Mucosa of rectum (tissue), 2 donors: ENCODE measurements at regions not wholly inside any gene's neighbourhood (a gene's known extent, or its start where the extent isn't known, plus 50 kb on each side); places are given as distances from the start of the nearest gene placed in this dataset.
A peak's percentile ranks its signal among the peaks of the same experiment; 100 is the strongest.

Source experiments
- H3K27ac ChIP-seq, 2 donors: one replicate each; pipeline ENCODE4 v1.7.0; 2013; ENCODE audit warnings: inconsistent platforms in 2 of 2, low read depth in 2 of 2, low read length in 2 of 2
- H3K27me3 ChIP-seq, 2 donors: one replicate each; pipeline ENCODE4 v1.7.0; 2013; ENCODE audit warnings: low read length in 2 of 2; ENCODE audit not compliant: control insufficient read depth in 2 of 2, insufficient read depth in 2 of 2
- H3K36me3 ChIP-seq, 2 donors: one replicate each; pipeline ENCODE4 v1.7.0; 2013; ENCODE audit warnings: low read length in 2 of 2; ENCODE audit not compliant: control insufficient read depth in 2 of 2, insufficient read depth in 2 of 2
- H3K4me1 ChIP-seq, 2 donors: one replicate each; pipeline ENCODE4 v1.7.0; 2013; ENCODE audit warnings: low read length in 2 of 2, mild to moderate bottlenecking in 1 of 2; ENCODE audit not compliant: control insufficient read depth in 2 of 2, insufficient read depth in 2 of 2
- H3K4me3 ChIP-seq, 2 donors: one replicate each; pipeline ENCODE4 v1.7.0; 2013; ENCODE audit warnings: low read length in 2 of 2
- H3K9ac ChIP-seq, 2 donors: one replicate each; pipeline ENCODE4 v1.7.0; 2013; ENCODE audit warnings: low read length in 2 of 2, low read depth in 1 of 2, mild to moderate bottlenecking in 1 of 2
- H3K9me3 ChIP-seq, 2 donors: one replicate each; pipeline ENCODE4 v1.7.0; 2013; ENCODE audit warnings: low read length in 2 of 2; ENCODE audit not compliant: control insufficient read depth in 2 of 2
- donor health status: healthy.
- donor health status: Normal muscosa, but diverticular disease.

DNA sequence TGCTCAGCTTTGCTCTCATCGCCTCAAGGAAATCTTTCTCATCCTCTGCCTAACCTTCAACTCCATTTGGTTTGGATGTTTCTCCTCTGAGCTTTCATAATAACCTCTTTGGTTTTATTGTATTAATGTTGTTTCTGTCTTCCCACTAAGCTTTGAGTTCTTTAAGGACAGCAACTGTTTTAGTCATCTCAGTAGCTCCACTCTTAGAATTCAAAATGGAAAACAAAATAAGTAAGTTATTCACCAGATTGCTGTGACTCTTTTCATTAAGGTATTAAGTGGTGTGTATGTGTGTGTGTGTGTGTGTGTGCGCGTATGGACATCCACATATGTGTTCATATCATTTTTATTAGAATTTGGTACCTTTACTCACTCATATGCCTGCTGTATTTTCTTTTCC, 279.2 kb upstream of the BOD1L1 start:
- H3K9ac ChIP-seq, result no peak overlapping the region
- no peaks in the 10 kb centered on the region for H3K9me3 ChIP-seq
- H3K27ac ChIP-seq, result no peak overlapping the region

DNA sequence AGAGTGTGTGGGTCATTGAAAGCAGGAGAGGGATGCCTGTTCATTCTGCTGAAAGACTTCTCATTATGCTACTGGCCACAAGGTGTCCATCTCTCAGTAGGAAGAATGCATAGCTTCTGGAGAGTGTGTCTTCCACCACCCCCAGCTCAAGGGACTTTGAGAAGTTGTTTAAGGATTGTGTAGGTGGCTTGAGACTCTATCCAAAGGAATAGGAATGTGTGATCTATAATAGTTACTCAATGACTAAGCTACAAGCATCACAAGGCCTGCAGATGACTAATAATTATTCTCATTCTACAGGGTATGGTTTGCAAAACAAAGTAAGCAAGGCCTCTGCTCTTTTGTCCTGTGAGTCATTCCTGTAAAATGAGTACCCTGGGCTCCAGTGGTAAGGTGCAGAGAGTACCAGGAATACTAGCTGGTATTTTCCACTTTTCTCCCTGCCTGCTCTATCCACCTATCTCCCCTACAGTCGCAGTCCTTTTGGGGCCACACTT, 279.8 kb upstream of the BOD1L1 start:
- Histone ChIP-seq H3K4me3 (no peak overlapping the region), H3K4me1 (no peaks in the 10 kb centered on the region), H3K9me3 (no peaks in the 10 kb centered on the region), H3K36me3 (no peaks in the 10 kb centered on the region), H3K9ac (no peak overlapping the region), H3K27me3 (no peaks in the 10 kb centered on the region), H3K27ac (no peak overlapping the region)

More for the DNA sequence above, 279.2 kb upstream of the BOD1L1 start:
- Histone ChIP-seq H3K4me1 (no peaks in the 10 kb centered on the region), H3K4me3 (no peak overlapping the region), H3K27me3 (no peaks in the 10 kb centered on the region), H3K36me3 (no peaks in the 10 kb centered on the region)

DNA sequence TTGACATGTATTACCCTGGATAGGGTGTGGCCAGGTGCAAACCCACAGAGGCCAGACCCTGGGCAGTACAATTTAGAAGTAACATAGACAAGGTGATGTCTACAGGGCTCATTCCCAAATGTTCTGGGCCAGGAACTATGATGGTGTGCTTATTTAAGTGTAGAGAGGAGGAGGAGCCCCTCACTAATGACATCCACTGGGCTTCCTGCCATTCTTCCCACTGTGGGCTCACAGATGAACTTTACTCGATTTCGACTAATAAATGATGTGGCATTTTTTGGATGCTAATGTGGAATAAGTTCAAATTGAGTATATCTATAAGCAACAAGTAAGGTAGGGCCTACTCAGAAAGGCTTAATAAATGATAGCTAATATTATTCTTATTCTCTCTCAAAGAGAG, 280.9 kb upstream of the BOD1L1 start:
- H3K4me3 ChIP-seq, result no peak overlapping the region
- H3K36me3 ChIP-seq, result no peaks in the 10 kb centered on the region
- H3K4me1 ChIP-seq, result no peaks in the 10 kb centered on the region
- no peak overlapping the region for H3K27ac ChIP-seq
- H3K9me3 ChIP-seq, result no peaks in the 10 kb centered on the region
- no peaks in the 10 kb centered on the region for H3K27me3 ChIP-seq
- no peak overlapping the region for H3K9ac ChIP-seq

GRCh38 chr4:13910556-13910955, 283.0 kb upstream of the BOD1L1 start:
- H3K36me3 ChIP-seq, result no peaks in the 10 kb centered on the region
- no peaks in the 10 kb centered on the region for H3K9me3 ChIP-seq
- no peak overlapping the region for H3K9ac ChIP-seq
- H3K4me1 ChIP-seq, result no peaks in the 10 kb centered on the region
- no peaks in the 10 kb centered on the region for H3K27me3 ChIP-seq
- no peak overlapping the region for H3K4me3 ChIP-seq
- H3K27ac ChIP-seq, result no peak overlapping the region

- no peak overlapping the region for H3K9ac ChIP-seq
- no peak overlapping the region for H3K4me3 ChIP-seq
- no peaks in the 10 kb centered on the region for H3K4me1 ChIP-seq
- no peaks in the 10 kb centered on the region for H3K36me3 ChIP-seq
- H3K9me3 ChIP-seq, result no peaks in the 10 kb centered on the region
- no peaks in the 10 kb centered on the region for H3K27me3 ChIP-seq
- H3K27ac ChIP-seq, result no peak overlapping the region
Observed at GRCh38 chr4:13911256-13911655, 283.7 kb upstream of the BOD1L1 start.

- no peaks in the 10 kb centered on the region for H3K27me3 ChIP-seq
Observed at GRCh38 chr4:13912436-13912925, 285.0 kb upstream of the BOD1L1 start.

DNA sequence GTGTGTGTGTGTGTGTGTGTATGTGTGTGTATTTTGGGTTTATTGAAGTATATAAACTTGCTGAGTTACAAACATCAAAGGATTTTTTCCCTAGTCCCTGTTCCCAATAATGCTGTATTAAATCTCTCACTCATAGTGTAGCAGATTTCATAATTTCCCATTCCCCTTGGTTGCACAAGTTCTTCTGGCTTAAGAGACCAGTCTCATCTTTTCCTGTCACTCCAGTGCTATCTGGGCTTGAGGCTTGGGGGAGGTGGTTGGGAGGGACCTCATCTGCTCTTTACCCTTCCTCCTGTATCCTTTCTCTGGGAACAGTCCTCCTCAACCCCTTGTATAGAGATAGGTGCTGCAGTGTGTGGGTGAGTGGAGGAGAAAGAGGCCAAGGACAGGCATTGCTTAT, 285.4 kb upstream of the BOD1L1 start:
- Histone ChIP-seq H3K27ac (no peak overlapping the region), H3K27me3 (no peaks in the 10 kb centered on the region), H3K9me3 (no peaks in the 10 kb centered on the region), H3K9ac (no peak overlapping the region), H3K36me3 (no peaks in the 10 kb centered on the region), H3K4me3 (no peak overlapping the region), H3K4me1 (no peaks in the 10 kb centered on the region)

More at GRCh38 chr4:13912436-13912925, 285.0 kb upstream of the BOD1L1 start:
- H3K4me1 ChIP-seq, result no peaks in the 10 kb centered on the region
- H3K36me3 ChIP-seq, result no peaks in the 10 kb centered on the region
- no peak overlapping the region for H3K27ac ChIP-seq
- no peak overlapping the region for H3K4me3 ChIP-seq
- H3K9me3 ChIP-seq, result no peaks in the 10 kb centered on the region
- H3K9ac ChIP-seq, result no peak overlapping the region

- no peak overlapping the region for H3K27ac ChIP-seq
- no peak overlapping the region for H3K9ac ChIP-seq
- no peaks in the 10 kb centered on the region for H3K36me3 ChIP-seq
- no peak overlapping the region for H3K4me3 ChIP-seq
- H3K4me1 ChIP-seq, result peaks cover 0 to 4% of the 10 kb centered on the region in 2 donors
- H3K9me3 ChIP-seq, result no peaks in the 10 kb centered on the region
- no peaks in the 10 kb centered on the region for H3K27me3 ChIP-seq
Observed at GRCh38 chr4:13917015-13917414, 289.5 kb upstream of the BOD1L1 start.

GRCh38 chr4:13918110-13918509, 290.6 kb upstream of the BOD1L1 start:
- H3K9me3 ChIP-seq, result no peaks in the 10 kb centered on the region
- H3K9ac ChIP-seq, result no peak overlapping the region
- no peaks in the 10 kb centered on the region for H3K36me3 ChIP-seq
- no peak overlapping the region for H3K27ac ChIP-seq
- no peak overlapping the region for H3K4me3 ChIP-seq
- H3K27me3 ChIP-seq, result no peaks in the 10 kb centered on the region
- H3K4me1 ChIP-seq, result peaks cover 0 to 4% of the 10 kb centered on the region in 2 donors

- no peak overlapping the region for H3K9ac ChIP-seq
- H3K9me3 ChIP-seq, result no peaks in the 10 kb centered on the region
- peak overlapping the region in 1 of 2 donors; percentile 52 for H3K27ac ChIP-seq
- H3K4me3 ChIP-seq, result no peak overlapping the region
- peaks cover 0 to 4% of the 10 kb centered on the region in 2 donors for H3K4me1 ChIP-seq
- H3K27me3 ChIP-seq, result no peaks in the 10 kb centered on the region
- no peaks in the 10 kb centered on the region for H3K36me3 ChIP-seq
Observed at GRCh38 chr4:13918991-13919441, 291.5 kb upstream of the BOD1L1 start.
